NCI-H2171 treated with DMSO at 0.1 percent for 48 hours (cell line): ENCODE measurements at regions not wholly inside any gene's neighbourhood (a gene's known extent, or its start where the extent isn't known, plus 50 kb on each side); places are given as distances from the start of the nearest gene placed in this dataset.

ENCODE experiments used
- DNase-seq: peaks from one replicate; lab custom pipeline; 2025; lab: John Stamatoyannopoulos, UW

DNA sequence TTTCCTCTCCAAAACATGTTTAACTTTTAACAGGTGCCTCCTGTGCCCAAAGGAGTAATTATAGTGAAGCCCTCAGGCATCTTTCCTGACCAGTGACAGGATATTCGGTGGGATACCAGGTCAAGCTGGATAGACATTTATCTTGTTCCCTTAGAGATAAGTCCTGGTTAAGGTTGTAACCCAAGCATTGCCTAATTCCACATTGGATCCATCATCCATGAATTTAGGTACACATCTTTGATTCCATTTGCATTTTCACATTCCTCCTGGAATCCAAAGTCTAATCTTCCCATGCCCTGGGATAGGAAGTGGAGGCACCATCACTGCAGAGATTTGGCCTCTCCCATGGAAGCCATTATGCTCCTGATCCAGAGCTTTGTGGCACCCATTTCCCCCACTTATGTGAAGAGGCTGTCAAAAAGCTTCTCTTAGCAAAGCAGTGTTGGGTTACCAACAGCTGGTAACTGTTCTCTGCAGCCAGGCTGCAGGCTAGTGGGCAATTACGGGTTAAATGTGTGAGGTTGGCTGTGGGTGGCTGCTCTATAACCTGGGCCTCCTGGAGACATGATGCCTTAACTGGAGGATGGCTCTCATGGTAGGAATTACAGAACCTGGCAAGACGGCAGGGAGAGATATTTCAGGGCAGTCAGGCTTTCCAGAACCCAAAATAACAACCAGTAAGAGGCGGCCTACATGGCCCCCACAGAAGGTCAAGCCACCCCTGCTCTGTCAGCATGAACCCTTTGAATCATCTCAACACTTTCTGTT, 96.9 kb upstream of the VGLL2 start:
- DNase-seq = no peak

DNA sequence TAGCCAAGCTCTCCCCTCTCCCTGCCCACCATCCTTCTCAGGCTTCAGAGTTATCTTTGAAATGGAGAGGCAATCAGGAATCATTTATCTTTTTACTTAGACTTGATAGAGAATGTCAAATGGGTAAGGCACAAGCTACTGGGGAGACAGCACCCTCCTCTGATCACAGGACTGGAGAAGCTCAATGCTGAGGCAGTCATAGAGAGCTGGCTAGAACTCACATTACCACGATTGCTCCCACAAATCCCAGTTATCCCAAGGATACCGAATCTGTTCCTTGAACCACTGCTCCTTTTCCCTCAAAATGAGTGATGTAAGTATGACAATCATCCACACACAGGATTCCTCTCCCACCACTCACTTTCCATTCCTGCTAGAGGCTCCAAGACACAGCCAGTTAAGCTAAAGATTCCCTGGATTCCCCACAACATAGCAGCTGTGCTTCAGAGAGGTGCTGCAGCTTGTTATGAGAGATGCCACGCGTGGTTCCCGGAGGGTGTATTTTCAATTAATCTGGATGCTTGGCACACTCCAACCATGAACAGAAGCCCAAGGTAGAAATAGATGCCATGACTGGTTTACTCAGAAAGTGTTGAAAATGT, 96.2 kb upstream of the VGLL2 start:
- DNase-seq = no peak

GRCh38 chr6:117169781-117170281, 95.5 kb upstream of the VGLL2 start:
- DNase-seq = no peak

DNA sequence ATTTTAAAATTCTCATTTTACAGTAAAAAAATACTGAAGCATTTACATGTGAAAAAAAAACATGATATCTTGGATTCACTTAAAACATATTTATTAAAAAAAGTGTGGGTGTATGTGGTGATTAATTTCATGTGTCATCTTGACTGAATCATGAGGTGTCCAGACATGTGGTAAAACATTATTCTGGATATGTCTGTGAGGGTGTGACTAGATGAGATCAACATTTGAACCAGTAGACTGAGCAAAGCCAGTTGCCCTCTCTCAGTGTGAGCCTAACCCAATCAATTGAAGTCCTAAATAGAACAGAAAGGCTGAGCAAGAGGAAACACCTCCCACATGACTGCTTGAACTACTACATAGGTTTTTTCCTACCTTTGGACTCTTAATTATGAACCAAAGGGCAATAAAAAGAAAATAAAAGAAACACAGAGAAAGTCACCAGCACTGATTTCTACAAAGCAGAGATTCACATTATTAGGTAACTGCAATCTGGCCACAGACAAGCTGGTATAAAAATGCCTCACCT, 90.5 kb upstream of the VGLL2 start:
- no peak for DNase-seq

DNA sequence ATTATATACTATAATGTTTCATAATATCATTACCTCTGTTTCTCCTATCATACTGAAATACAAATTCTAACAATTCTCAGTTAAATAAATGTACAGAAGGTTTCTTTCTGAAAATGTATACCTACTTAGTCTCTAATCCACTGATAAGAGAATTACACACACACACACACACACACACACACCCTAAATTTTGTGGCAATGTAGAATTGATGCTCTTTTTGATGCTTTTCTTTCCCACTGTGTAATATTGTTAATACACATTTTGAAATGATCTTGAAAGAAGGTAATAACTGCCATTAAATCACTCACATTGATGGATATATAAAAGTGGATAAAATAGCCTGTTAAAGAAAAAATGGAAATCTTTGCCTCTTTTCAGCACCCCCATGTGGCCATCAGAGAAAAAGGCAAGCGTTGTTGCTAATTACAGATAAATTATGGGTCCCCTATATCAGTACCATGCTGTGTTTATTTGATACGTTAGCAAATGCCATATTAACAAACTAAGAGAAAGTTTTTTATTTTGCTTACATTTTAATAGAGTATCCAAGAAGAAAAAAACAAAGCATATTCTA, 76.6 kb upstream of the VGLL2 start:
- DNase-seq = no peak

DNA sequence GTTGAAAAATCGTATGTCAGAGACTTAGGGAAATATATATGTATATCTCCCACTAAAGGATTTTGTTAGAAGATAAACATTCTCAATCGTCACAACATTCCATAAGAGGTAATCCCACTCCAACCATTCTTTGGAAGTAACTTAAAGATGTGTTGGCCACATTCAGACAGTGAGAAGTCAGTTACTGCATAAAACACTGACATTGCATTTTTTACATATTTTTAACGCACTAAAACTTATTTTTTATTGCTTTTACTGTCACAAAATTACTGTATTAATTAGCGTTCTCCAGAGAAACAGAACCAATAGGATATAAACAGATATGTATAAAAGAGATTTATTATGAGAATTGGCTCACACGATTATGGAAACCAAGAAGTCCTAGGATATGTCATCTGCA, 74.3 kb upstream of the VGLL2 start:
- no peak for DNase-seq

DNA sequence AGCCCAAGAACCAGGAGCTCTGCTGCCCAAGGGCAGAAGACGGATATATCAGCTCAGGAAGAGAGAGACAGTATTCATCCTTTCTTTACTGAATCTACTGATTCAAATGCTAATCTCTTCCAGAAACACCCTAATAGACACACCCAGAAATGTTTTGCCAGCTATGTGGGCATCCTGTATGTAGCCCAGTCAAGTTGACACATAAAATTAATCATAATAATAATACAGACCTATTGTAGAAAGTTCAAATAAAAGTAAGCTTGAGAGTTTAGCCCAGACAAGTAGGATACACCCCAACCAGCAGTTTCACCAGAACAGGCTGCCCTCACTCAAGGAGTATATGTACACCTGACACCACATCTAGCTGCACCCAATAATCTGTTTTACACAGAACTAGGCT, 73.9 kb upstream of the VGLL2 start:
- DNase-seq = no peak

DNA sequence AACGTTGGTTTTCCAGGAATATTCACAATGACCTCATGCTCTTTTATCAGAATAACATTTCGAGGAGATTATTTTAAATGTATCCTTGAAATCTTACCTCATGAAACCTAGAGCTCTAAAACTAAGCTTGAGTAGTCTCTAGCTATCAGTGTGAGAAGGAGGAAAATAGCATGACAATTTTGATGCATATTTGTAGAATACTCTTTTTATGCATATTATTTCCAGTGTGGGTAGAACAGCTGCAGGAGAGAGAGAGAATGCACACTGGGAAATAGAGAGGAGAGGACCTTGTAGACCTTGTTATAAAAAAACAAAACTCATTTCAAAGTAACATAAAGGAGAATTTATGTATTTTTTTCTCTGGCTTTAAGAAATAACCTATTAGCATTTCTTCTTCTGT, 71.1 kb upstream of the VGLL2 start:
- no peak for DNase-seq

DNA sequence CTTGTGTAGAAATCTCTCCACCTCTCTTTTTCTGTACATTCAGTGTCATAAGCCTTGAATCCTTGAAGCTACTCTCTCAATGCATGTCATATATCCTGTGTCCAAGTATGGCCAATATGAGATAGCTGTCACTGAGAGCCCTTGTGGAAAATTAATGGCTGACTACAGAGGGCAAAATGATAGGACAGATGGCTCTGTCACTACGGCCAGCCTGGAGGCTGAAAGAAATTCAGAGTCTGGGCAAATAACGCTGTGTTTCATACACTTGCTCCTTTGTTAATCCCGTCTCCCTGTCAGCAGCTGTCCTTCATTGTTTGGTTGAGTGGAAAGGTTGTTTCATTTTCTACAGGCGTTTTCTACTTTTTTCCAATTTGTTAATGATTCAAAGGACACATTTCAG, 70.4 kb upstream of the VGLL2 start:
- no peak for DNase-seq

DNA sequence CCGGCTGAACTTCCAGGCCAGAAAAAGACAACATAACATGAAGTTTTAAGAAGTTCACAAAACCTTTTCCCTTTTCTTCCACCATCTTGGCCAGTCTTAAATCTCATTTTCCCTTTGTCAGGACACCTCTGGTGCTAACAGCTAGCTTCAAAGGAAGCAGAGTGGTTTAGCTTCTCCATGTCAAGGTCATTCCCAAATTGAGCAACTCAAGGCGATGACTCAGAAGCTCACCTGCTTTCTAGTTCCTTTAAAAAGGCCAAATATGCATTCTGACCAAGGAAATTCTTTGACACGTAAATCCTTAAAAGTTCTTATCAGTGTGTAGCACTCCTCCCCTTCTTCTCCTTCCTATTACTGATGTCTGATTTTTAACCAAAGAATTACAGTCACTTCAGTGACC, 69.6 kb upstream of the VGLL2 start:
- no peak for DNase-seq

DNA sequence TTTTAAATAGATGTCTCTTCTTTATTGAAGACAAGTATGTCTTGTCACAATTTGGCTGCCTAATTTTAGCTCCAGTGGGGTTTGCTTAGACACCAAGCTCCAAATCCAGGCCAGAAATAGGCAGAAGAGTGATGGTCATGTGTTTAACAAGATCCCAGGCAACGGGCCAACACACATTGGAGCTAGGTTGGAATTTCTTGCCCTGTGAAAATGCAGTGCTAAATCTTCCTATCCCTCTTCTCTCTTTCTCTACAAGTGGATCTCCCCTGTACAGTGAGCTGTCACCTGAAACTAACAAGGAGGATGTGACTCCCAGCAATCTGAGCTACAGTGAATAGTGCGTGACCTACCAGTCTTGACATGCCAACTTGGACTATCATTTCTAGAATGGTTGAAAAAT, 65.3 kb upstream of the VGLL2 start:
- DNase-seq = no peak

DNA sequence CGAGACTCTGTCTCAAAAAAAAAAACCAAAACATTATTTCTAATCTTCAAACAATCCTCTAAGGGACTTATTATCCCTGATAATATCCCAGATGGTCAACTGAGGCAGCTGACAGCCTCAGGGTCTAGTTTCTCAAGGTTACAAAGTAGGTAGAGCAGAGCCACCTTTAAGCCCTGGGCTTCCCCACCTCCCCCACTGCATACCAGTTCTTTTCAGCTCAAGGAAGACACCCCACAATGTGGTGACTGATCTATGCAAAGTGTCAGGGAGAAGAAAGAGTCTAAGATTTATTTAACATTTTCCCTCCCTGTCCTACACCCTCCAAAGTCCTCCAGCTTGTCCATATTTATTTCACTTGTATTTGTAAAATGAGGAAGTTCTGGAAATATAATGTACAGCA, 60.5 kb upstream of the VGLL2 start:
- DNase-seq = no peak

DNA sequence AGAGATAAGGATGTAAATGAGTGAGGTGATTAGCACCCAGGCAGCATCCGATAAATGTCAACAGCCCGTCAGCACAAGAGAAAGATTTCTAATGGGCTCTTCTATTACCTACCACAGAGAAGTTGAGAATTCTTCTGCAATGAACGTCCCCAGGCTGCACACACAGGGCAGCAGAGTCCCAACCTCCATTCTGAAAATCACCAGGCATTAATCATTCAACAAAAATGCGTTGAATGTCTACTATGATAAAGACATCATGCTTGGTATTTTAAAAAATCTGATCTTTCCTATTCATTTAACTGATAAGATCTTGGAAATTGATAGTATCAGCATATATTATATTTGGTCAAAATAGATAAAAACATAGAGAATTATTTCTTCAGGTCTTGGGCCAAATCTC, 59.5 kb upstream of the VGLL2 start:
- no peak for DNase-seq

DNA sequence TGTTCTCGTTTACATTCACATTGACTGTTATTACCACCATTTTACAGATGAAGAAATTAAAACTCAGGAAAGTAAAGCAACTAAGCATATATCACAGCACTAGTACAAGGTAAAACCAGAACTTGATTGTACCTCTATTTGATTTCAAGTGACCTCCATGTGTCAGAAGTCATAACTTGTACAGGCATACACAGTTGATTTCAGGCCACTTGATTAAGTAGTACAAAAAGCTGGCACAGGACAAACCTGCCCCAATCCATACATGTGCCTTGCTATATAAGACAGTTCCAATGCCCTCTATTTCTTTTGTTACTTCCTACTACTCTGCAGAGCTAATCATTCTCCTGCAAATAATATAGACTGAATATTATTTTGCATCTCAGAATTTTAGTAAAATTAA, 58.8 kb upstream of the VGLL2 start:
- DNase-seq = no peak

DNA sequence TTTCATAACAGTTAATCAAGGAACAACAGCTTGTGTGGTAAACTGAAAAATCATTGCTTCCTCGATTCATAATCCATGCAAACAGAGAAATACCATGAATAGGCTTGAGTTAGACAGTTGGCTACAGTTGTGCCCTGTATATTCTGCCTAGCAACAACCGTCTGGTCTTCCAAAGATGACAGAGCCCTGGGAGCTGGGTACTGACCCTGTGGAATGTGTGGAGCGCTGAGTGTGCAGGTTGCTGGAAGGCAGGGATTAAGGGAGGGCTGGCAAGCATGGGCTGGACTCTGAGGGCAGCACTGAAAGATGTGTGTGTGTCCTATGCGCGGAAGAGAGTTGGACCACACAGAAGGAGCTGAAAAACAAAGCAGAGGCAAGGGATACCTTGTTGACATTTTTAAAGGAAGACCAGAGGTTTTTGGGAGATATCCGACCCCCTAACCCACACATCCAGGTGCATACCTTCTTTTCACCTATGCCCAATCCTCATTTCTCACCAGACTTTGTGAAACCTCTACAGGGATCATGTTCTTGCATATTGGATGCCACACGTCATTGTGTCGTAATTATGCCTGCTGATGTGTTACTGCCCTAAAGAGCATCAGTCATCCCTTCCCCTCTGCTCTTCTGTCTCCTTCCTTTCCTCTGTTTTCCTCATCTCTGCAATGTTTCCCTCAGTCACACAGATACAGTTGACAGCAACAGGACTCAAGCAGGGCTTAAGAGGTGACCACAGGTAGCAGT, 58.2 kb upstream of the VGLL2 start:
- no peak for DNase-seq

GRCh38 chr6:117210279-117210678, 55.1 kb upstream of the VGLL2 start:
- no peak for DNase-seq

DNA sequence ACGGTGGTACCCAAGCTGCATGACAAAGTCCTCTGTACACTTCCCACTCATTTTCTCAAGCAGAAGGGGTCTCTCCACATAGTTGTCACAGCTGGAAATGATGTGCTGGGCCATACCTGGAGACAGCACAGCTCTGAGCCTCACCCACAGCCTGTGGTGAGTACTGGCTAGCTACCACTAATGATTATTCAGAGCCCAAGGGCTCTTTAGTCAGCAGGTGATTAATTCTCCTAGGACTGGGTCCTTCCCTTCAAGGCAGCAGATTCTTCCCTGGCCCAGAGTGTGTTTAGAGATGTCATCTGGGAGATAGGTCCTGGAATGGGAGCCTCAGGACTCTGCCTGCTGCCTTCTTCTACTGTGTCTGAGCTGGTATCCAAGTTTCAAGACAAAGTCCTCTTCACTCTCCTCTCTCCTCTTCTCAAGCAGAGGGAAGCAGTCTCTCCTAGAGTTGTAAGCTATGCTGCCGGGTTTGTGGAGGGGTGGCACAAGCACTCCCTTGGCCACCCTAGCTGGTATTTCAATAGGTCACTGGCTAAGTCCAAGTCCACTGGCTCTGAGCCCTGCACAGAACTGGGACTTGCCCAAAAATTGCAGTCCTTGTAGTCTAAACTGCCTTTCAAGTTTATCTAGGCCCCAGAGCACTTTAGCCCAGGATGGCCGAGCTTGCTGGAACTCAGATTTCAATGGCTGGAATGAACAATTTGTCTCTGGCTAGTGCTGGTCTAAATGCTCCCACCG, 49.8 kb upstream of the VGLL2 start:
- no peak for DNase-seq
